NCI-H526 treated with DMSO at 0.1 percent for 48 hours (cell line): ENCODE measurements at regions not wholly inside any gene's neighbourhood (a gene's known extent, or its start where the extent isn't known, plus 50 kb on each side); places are given as distances from the start of the nearest gene placed in this dataset.

Experiments
- DNase-seq: peaks from one replicate; lab custom pipeline; 2025; lab: John Stamatoyannopoulos, UW

DNA sequence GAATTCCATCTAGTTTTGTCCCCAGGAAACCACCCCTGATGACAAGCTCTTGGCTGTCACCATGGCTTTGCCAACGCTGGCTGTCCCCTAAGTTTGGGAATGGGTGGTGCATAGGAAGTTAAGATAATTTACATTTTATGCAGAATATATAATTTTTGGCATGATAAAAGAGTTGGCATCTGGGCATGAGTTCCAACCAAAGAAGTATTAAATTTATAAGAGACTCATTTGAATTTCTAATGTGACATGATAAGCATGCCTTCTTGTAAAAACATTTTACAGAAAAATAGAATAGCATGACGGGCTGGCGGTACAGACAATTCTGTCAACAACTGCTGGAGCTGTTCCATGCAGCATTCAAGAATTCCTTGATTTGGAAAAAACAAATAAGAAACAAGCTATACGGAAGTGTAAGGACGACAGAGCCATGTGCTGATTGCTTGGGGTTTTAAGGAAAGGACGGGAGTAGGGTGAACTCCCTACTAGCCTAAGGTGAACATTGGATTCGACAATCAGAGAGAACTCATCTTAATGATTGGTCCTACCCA is 106.8 kb upstream of the C1orf21 start:
- no peak for DNase-seq

GRCh38 chr1:184283999-184284398 is 102.8 kb upstream of the C1orf21 start:
- DNase-seq: no peak

- no peak for DNase-seq
These were observed 101.9 kb upstream of the C1orf21 start for GRCh38 chr1:184284900-184285299.

DNA sequence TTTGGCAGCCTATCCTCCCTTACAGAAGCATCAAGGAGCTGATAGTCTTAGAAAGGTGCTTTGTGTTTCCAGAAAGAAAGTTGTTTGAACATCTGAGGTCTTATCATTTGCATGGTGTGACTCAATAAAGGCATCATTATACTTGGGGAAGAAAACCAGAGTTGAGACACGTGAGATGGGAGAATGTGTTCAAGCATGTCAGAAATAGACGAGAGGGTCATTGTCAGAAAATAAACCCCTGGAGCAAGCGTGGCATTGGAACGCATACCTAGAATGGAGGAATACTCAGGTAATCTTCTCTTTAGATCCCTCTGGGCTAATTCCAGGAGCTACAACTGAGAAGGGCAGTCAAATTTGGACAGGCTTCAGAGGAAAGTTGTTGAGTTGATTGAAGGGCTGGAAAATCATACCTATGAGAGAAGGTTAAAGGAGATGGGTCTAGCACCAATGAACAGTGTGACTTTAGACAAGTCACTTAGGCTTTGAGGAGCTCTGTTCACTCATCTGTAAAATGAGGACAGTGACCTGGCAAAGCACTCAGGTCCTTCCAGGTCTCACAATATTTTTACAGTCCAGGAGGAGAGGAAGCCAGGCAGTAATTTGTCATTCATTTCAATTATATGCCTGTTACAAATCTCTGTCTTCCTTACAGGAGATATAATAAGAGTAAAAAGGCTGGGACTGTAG is 101.3 kb upstream of the C1orf21 start:
- DNase-seq: no peak

DNA sequence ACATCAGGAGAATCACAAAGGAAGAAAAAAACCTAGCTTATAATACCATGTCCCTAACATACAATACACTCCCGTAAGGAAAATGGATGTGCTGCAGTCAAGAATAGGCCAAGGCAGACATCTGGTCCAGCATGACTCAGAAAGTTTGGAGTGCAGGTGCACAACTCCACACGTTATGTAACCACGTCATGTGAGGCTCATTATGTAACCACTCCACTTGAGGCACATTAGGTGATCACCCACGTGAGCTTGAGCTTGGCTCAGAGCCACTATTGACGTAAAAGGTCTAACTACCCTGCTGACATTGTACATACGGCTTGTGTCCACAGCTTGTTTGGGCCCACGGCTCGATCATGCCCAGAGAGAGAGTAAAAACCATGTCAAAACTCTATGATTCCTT is 99.8 kb upstream of the C1orf21 start:
- no peak for DNase-seq

DNA sequence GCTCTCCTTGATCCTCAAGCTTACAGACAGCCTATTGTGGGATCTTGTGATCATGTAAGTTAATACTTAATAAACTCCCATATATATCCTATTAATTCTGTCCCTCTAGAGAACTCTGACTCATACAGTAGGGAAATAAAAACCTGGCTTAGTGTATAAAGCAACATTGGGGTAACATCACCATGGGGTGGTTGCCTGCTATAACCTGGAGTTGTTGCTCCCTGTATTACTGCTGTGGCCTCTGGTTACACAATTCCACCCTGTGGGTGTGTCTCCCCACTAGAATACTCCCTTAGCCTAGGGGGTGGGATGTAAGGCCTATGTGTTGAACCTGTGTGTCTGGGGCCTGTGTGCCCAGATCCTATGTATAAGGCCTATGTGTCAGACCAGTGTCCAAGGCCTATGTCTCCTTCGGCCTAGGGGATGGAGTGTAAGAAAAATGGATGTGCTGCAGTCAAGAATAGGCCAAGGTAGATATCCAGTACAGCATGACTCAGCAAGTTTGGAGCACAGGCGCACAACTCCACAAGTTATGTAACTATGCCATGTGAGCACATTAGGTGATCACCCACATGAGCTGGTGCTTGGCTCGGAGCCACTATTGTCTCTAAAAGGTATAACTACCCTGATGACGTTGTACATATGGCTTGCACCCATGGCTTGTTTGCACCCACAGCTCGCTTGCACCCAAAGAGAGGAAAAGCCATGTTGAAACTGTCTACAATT is 96.8 kb upstream of the C1orf21 start:
- no peak for DNase-seq

DNA sequence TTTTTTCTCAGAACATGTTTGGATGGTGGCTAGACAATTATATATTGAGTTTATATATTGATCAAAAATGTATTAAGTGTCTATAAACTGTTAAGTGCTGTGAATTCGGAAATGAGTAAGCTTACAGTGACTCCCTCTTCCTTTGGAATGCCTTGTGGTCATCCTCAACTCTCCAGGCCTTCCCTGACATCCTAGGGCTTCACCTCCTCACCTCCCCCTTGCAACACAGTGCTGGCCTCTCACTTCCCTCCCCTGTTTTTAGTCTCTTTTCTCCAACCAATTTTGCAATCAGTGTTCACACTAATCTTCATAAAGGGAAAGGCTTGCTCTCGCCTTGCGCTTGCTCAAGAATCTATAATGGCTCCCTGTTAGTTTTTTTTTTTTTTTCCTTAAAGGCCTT is 95.1 kb upstream of the C1orf21 start:
- DNase-seq: no peak

GRCh38 chr1:184292101-184292500 is 94.7 kb upstream of the C1orf21 start:
- DNase-seq: no peak

GRCh38 chr1:184294101-184294500 is 92.7 kb upstream of the C1orf21 start:
- no peak for DNase-seq

GRCh38 chr1:184296466-184297243 is 90.2 kb upstream of the C1orf21 start:
- DNase-seq: no peak

- no peak for DNase-seq
These were observed 89.5 kb upstream of the C1orf21 start for GRCh38 chr1:184297244-184297750.

GRCh38 chr1:184298440-184299405 is 88.1 kb upstream of the C1orf21 start:
- no peak for DNase-seq

GRCh38 chr1:184299406-184299790 is 87.4 kb upstream of the C1orf21 start:
- no peak for DNase-seq

GRCh38 chr1:184299796-184300195 is 87.0 kb upstream of the C1orf21 start:
- no peak for DNase-seq

DNA sequence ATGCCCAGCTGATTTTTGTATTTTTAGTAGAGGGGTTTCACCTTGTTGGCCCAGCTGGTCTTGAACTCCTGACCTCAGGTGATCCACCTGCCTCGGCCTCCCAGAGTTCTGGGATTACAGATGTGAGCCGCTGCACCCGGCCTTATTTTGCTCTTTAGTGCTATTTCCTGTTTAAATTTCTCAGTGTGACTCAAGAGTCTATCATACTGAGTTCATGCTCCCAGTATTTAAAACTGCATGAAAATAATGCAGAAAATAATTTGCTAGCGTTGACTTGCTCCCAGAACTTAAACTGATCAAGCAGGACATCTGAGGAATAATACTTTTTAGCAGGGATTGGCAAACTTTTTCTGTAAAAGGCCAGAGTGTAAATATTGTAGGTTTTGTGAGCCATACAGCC is 86.4 kb upstream of the C1orf21 start:
- no peak for DNase-seq

- no peak for DNase-seq
These were observed 85.6 kb upstream of the C1orf21 start for GRCh38 chr1:184301227-184301626.

DNA sequence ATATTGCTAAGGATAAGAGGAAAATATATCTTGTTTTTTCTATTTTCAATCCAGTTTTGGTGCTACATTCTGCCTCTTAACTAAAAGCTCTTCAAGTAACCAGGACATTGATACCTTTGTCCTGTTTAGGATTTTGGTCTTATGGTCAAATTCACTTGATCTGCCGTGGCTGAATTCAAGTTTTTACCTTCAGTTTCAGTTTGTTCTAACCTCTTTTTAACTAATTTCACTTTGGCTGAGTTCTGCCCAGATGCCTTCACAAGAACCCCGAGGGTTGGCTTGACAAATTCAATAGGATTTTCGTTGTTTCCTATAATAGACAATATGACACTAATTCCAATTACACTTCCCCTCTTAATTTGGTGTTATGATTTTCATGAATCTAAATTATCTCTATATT is 84.5 kb upstream of the C1orf21 start:
- DNase-seq: no peak

DNA sequence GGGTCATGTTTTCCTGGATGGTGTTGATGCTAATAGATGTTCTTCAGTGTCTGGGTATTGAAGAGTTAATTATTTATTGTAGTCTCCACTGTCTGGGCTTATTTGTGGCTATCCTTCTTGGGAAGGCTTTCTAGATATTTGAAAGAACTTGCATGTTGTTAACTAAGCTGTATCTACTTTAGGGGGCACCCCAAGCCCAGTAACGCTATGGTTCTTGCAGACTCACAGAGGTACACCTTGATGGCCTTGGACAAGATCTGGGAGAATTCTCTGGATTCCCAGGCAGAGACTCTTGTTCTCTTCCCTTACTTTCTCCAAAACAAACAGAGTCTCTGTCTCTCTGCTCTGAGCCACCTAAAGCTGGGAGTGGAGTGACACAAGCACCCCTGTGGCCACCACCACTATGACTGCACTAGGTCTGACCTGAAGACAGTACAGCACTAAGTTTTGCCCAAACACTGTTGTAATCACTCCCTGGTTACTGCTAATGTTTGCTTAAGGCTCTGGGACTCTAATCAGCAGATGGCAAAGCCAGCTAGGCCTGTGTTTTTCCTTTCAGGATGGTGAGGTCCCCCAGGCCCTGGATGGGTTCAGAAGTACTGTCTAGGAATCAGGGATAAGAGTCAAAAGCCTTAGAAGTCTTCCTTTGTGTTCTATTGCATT is 76.5 kb upstream of the C1orf21 start:
- no peak for DNase-seq

- no peak for DNase-seq
These were observed 75.2 kb upstream of the C1orf21 start for GRCh38 chr1:184311580-184311979.

DNA sequence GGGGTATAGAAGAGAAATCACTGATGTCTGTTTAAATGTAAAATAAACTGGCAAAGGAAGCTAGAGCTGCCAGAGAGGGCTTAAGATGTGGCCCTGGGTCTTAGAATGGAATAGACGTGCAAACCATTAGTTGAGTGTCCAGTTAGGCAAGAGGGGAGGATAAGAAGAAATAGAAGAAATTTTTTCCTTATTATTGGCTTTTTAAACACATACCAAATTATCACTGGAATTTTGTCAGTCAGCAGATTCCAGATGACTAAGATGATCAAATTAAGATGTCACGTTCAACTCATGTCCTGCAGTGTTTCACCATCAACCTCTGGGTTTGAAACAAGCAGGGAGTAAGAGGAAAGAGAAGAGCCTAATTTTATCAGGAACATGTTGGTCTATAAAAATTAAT is 71.6 kb upstream of the C1orf21 start:
- no peak for DNase-seq

GRCh38 chr1:184319879-184320278 is 67.0 kb upstream of the C1orf21 start:
- DNase-seq: no peak
